HepG2 (cell line): ENCODE measurements at regions not wholly inside any gene's neighbourhood (a gene's known extent, or its start where the extent isn't known, plus 50 kb on each side); places are given as distances from the start of the nearest gene placed in this dataset.

ENCODE experiments used
- ATAC-seq: fragments of 200-7000 bp; cut with Tn5 transposase; 3 replicates; pipeline ENCODE4 v1.9.1; 2020; ENCODE audit warnings: mild to moderate bottlenecking, moderate library complexity
- BruUV-seq: library from RNA; stranded (reverse); fragments of 400-500 nt; replicated peaks from 2 replicates; lab custom pipeline; 2021; lab: Mats Ljungman, UMichigan
- CTCF ChIA-PET: fragments of 300-600 bp; formaldehyde crosslinking; extraction: SDS; loops from one replicate; lab custom pipeline; 2021; ENCODE audit warnings: low total read pairs, inconsistent platforms, low intra/inter-chr PET ratio; lab: Yijun Ruan, JAX
- POLR2A ChIA-PET: fragments of 350-600 bp; sonication (Branson Sonifier 250); formaldehyde crosslinking; loops from one replicate; lab custom pipeline; 2020; ENCODE audit warnings: antibody characterized with exemption, inconsistent platforms; lab: Yijun Ruan, JAX
- DNase-seq: peaks from one replicate; pipeline ENCODE4 v3.0.0-alpha.2; 2015; ENCODE audit warnings: low spot score
- FAIRE-seq: peaks from 3 replicates; lab custom pipeline; 2011; peaks lifted over from hg19 to GRCh38; lab: Jason Lieb, UNC
- H2AFZ ChIP-seq: one replicate; pipeline ENCODE4 v1.6.1; 2011; ENCODE audit warnings: low read length, inconsistent platforms
- H3K27ac ChIP-seq: fragments of 300-600 bp; 3 replicates; pipeline ENCODE4 v1.8.0; 2011; ENCODE audit warnings: mixed run types, mild to moderate bottlenecking, mixed read lengths, low read length, inconsistent platforms; ENCODE audit not compliant: insufficient read depth; ENCODE audit errors: extremely low read length
- H3K27me3 ChIP-seq, 2 experiments: fragments of 200-600 bp in 1 of 2; 2 replicates in 1 of 2; 3 replicates in 1 of 2; pipeline versions ENCODE4 v1.6.0 to v1.8.0; 2011; ENCODE audit warnings: low read length in 2 of 2, mild to moderate bottlenecking in 2 of 2, moderate library complexity in 2 of 2, inconsistent platforms in 1 of 2; ENCODE audit not compliant: insufficient read depth in 2 of 2, control insufficient read depth in 1 of 2
- H3K36me3 ChIP-seq, 2 experiments: fragments of 200-600 bp in 1 of 2; replicated peaks in 1 of 2; 2 replicates in 1 of 2; 3 replicates in 1 of 2; pipeline versions ENCODE4 v1.5.1 to v1.8.0; 2011; ENCODE audit warnings: low read length in 2 of 2, inconsistent platforms in 1 of 2; ENCODE audit not compliant: insufficient read depth in 2 of 2, control insufficient read depth in 1 of 2
- H3K4me1 ChIP-seq: 2 replicates; pipeline ENCODE4 v1.5.1; 2012; ENCODE audit warnings: low read length, inconsistent platforms; ENCODE audit not compliant: insufficient read depth
- H3K4me2 ChIP-seq: 2 replicates; pipeline ENCODE4 v1.6.0; 2011; ENCODE audit warnings: low read depth, low read length, inconsistent platforms
- H3K4me3 ChIP-seq, 3 experiments: fragments of 200-600 bp in 1 of 3; sonication (generic), shearing (Covaris generic) in 1 of 3; replicated peaks in 1 of 3; 2 replicates each; pipeline ENCODE4 v1.5.1; 2011 to 2016; ENCODE audit warnings: low read length in 3 of 3, inconsistent platforms in 2 of 3, low read depth in 2 of 3, mild to moderate bottlenecking in 2 of 3, control low read depth in 1 of 3, mixed read lengths in 1 of 3; ENCODE audit not compliant: insufficient read depth in 1 of 3
- H3K79me2 ChIP-seq: one replicate; pipeline ENCODE4 v1.6.1; 2011; ENCODE audit warnings: low read length, inconsistent platforms; ENCODE audit not compliant: insufficient read depth
- H3K9ac ChIP-seq: 2 replicates; pipeline ENCODE4 v1.6.0; 2011; ENCODE audit warnings: mild to moderate bottlenecking, low read depth, low read length, inconsistent platforms; ENCODE audit not compliant: insufficient read depth
- H3K9me3 ChIP-seq: 2 replicates; pipeline ENCODE4 v1.5.1; 2012; ENCODE audit warnings: mild to moderate bottlenecking, low read length
- H4K20me1 ChIP-seq: 2 replicates; pipeline ENCODE4 v1.6.0; 2011; ENCODE audit warnings: inconsistent platforms, mild to moderate bottlenecking, low read length, moderate library complexity; ENCODE audit not compliant: insufficient read depth
- AGO1 ChIP-seq: fragments of 200-400 bp; formaldehyde crosslinking; IDR thresholded peaks from 2 replicates; pipeline ENCODE4 v1.6.1; 2017; ENCODE audit warnings: mild to moderate bottlenecking, low read depth, low read length, moderate library complexity; ENCODE audit not compliant: poor library complexity, severe bottlenecking
- CBFB ChIP-seq: sonication (generic); formaldehyde crosslinking; IDR thresholded peaks from 2 replicates; pipeline ENCODE4 v1.4.0; 2020; ENCODE audit warnings: missing genetic modification reagents
- CCAR2 ChIP-seq: fragments of 200-400 bp; formaldehyde crosslinking; optimal IDR thresholded peaks from 2 replicates; pipeline ENCODE3; 2018; ENCODE audit warnings: low read depth, mild to moderate bottlenecking, low read length, moderate library complexity
- GATAD2A ChIP-seq: IDR thresholded peaks from 2 replicates; pipeline ENCODE4 v1.6.1; 2016
- KDM1A ChIP-seq: IDR thresholded peaks from 2 replicates; pipeline ENCODE4 v1.6.1; 2016; ENCODE audit warnings: missing compliant biosample characterization
- NCOR1 ChIP-seq: fragments of 200-600 bp; sonication (generic); IDR thresholded peaks from 2 replicates; pipeline ENCODE4 v1.7.0; 2017; ENCODE audit warnings: antibody characterized with exemption, low read length, borderline replicate concordance
- NR2F1 ChIP-seq, 2 experiments: fragments of 450-650 bp in 1 of 2; formaldehyde crosslinking in 1 of 2; IDR thresholded peaks; 2 replicates each; pipeline versions ENCODE4 v1.5.0 to v1.6.1; 2016 to 2020; ENCODE audit warnings: mild to moderate bottlenecking in 1 of 2, missing compliant biosample characterization in 1 of 2, missing genetic modification reagents in 1 of 2, moderate library complexity in 1 of 2
- PHF20 ChIP-seq: sonication (generic); formaldehyde crosslinking; IDR thresholded peaks from 2 replicates; pipeline ENCODE4 v1.5.0; 2020; ENCODE audit warnings: mild to moderate bottlenecking, missing genetic modification reagents
- REPIN1 ChIP-seq: sonication (generic); formaldehyde crosslinking; IDR thresholded peaks from 2 replicates; pipeline ENCODE4 v1.8.0; 2022; ENCODE audit warnings: missing genetic modification reagents, low read depth, mild to moderate bottlenecking, borderline replicate concordance
- SATB2 ChIP-seq: sonication (generic); formaldehyde crosslinking; IDR thresholded peaks from 2 replicates; pipeline ENCODE4 v1.5.0; 2020; ENCODE audit warnings: missing genetic modification reagents
- SMAD9 ChIP-seq: sonication (generic); formaldehyde crosslinking; IDR thresholded peaks from 2 replicates; pipeline ENCODE4 v1.5.1; 2020; ENCODE audit warnings: mild to moderate bottlenecking, missing genetic modification reagents
- SOX6 ChIP-seq, 2 experiments: fragments of 450-650 bp in 1 of 2; sonication (generic) in 1 of 2; formaldehyde crosslinking in 1 of 2; IDR thresholded peaks; 2 replicates each; pipeline versions ENCODE4 v1.4.0 to v1.6.1; 2017 to 2020; ENCODE audit warnings: antibody characterized with exemption in 1 of 2, mild to moderate bottlenecking in 1 of 2, missing genetic modification reagents in 1 of 2
- ZBTB44 ChIP-seq: sonication (generic); formaldehyde crosslinking; IDR thresholded peaks from 2 replicates; pipeline ENCODE4 v1.4.0; 2020; ENCODE audit warnings: missing genetic modification reagents
- ZFP82 ChIP-seq: sonication (generic); formaldehyde crosslinking; IDR thresholded peaks from 2 replicates; pipeline ENCODE4 v1.5.1; 2020; ENCODE audit warnings: mild to moderate bottlenecking, missing genetic modification reagents, borderline replicate concordance
- ZNF430 ChIP-seq: sonication (generic); formaldehyde crosslinking; IDR thresholded peaks from 2 replicates; pipeline ENCODE4 v1.9.0; 2021; ENCODE audit warnings: mild to moderate bottlenecking, missing genetic modification reagents
- ZNF546 ChIP-seq: sonication (generic); formaldehyde crosslinking; conservative IDR thresholded peaks from 2 replicates; pipeline ENCODE4 v1.8.1; 2023; ENCODE audit warnings: mild to moderate bottlenecking, missing genetic modification reagents
- ZNF724P ChIP-seq: sonication (generic); formaldehyde crosslinking; IDR thresholded peaks from 2 replicates; pipeline ENCODE4 v1.8.0; 2022; ENCODE audit warnings: missing genetic modification reagents, borderline replicate concordance
- ZNF746 ChIP-seq: sonication (generic); formaldehyde crosslinking; IDR thresholded peaks from 2 replicates; pipeline ENCODE4 v1.8.0; 2022; ENCODE audit warnings: mild to moderate bottlenecking, missing genetic modification reagents
- WGBS: methylation state at CpG from one replicate; pipeline ENCODE4 v1.1.6; 2017; ENCODE audit warnings: low lambda C conversion rate; 5-methylcytosine and 5-hydroxymethylcytosine counted together
- in situ Hi-C: cut with HindIII; loops from 2 replicates; pipeline ENCODE4 v1.10.0; 2017; ENCODE audit warnings: low pct_unique_long_range_greater_than_20kb; ENCODE audit not compliant: extremely low pct_ligation_motif_present
- intact Hi-C: fragments of 100-400 bp; cut with micrococcal nuclease; formaldehyde crosslinking; loops from one replicate; pipeline ENCODE4 v1.10.0; 2022; ENCODE audit not compliant: unreplicated experiment
- TF ChIP-seq, protein P1 (sequence below): sonication (generic); formaldehyde crosslinking; IDR thresholded peaks from 2 replicates; pipeline ENCODE4 v1.9.0; 2022; ENCODE audit warnings: missing genetic modification reagents, mild to moderate bottlenecking, borderline replicate concordance
- TF ChIP-seq, protein P2 (sequence below): sonication (generic); formaldehyde crosslinking; IDR thresholded peaks from 2 replicates; pipeline ENCODE4 v1.8.1; 2023; ENCODE audit warnings: mild to moderate bottlenecking, moderate library complexity, missing genetic modification reagents

- H3K4me1 ChIP-seq = peaks cover 6% of the 10 kb centered on the region; the same call in 1 of the 2 replicates
- no peaks in the 10 kb centered on the region for H4K20me1 ChIP-seq
- intact Hi-C loops = no loop called here
- no peak overlapping the region for H3K4me3 ChIP-seq
- POLR2A ChIA-PET = no interaction called here
- no peak for FAIRE-seq
- BruUV-seq = no TSS peak
- no peak for ATAC-seq
- H3K27ac ChIP-seq = no peak overlapping the region
- H3K36me3 ChIP-seq = no peaks in the 10 kb centered on the region
- TF ChIP-seq ZNF546 (CRISPR knock-in tag) (no peak), GATAD2A (CRISPR knock-in tag) (no peak), KDM1A (no peak), NR2F1 (CRISPR knock-in tag; IDR thresholded peaks at IDR 0.05) (no peak), PHF20 (no peak), SATB2 (CRISPR knock-in tag) (no peak), AGO1 (no peak), ZNF430 (CRISPR knock-in tag) (no peak), CCAR2 (no peak), SOX6 (IDR thresholded peaks at IDR 0.05) (no peak), SOX6 (CRISPR knock-in tag; IDR thresholded peaks at IDR 0.05) (no peak), ZFP82 (CRISPR knock-in tag) (no peak), ZBTB44 (CRISPR knock-in tag) (no peak), REPIN1 (CRISPR knock-in tag) (no peak), ZNF724P (no peak), SMAD9 (no peak), NCOR1 (no peak), CBFB (CRISPR knock-in tag) (no peak), ZNF746 (CRISPR knock-in tag) (no peak)
- TF ChIP-seq, protein P1, sequence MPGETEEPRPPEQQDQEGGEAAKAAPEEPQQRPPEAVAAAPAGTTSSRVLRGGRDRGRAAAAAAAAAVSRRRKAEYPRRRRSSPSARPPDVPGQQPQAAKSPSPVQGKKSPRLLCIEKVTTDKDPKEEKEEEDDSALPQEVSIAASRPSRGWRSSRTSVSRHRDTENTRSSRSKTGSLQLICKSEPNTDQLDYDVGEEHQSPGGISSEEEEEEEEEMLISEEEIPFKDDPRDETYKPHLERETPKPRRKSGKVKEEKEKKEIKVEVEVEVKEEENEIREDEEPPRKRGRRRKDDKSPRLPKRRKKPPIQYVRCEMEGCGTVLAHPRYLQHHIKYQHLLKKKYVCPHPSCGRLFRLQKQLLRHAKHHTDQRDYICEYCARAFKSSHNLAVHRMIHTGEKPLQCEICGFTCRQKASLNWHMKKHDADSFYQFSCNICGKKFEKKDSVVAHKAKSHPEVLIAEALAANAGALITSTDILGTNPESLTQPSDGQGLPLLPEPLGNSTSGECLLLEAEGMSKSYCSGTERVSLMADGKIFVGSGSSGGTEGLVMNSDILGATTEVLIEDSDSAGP (CRISPR knock-in tag) = no peak
- TF ChIP-seq, protein P2, sequence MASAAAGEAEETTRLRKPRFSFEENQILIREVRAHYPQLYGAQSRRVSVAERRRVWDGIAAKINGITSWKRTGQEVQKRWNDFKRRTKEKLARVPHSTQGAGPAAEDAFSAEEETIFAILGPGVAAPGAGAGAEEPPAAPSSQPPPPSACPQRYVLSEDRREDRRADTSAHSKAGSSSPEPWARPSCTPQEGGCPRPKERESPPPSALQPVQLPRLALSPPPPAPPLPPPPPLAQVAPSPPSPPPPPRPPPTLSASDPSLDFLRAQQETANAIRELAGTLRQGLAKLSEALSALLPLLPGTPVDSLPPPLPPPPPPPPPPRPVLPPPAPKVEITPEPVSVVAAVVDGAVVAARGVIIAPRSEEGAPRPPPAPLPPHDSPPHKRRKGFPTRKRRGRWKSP (CRISPR knock-in tag) = no peak
- TF ChIP-seq, all 625 proteins: peak for 0
- Histone ChIP-seq H2AFZ (no peak overlapping the region), H3K79me2 (no peaks in the 10 kb centered on the region), H3K9ac (no peak overlapping the region), H3K9me3 (no peaks in the 10 kb centered on the region), H3K4me2 (no peak overlapping the region), H3K27me3 (no peaks in the 10 kb centered on the region)
- 96% methylated on average over 5 of the region's 5 CpGs for WGBS
- DNase-seq = no peak
- in situ Hi-C loops = no loop called here
- CTCF ChIA-PET = no interaction called here
Observed at GRCh38 chr18:39604836-39605235, 2039.2 kb upstream of the CELF4 start.
